HepG2 (cell line): ENCODE measurements at regions not wholly inside any gene's neighbourhood (a gene's known extent, or its start where the extent isn't known, plus 50 kb on each side); places are given as distances from the start of the nearest gene placed in this dataset.

ENCODE experiments used
- CAMTA2 ChIP-seq: sonication (generic); formaldehyde crosslinking; IDR thresholded peaks from 2 replicates; pipeline ENCODE4 v1.4.0; 2020; ENCODE audit warnings: mild to moderate bottlenecking, missing genetic modification reagents, borderline replicate concordance
- FOXK2 ChIP-seq: fragments of 450-650 bp; IDR thresholded peaks from 2 replicates; pipeline ENCODE4 v1.6.1; 2016
- NR2C2 ChIP-seq: sonication (generic); formaldehyde crosslinking; IDR thresholded peaks from 2 replicates; pipeline ENCODE4 v1.4.0; 2020; ENCODE audit warnings: missing genetic modification reagents, mild to moderate bottlenecking, moderate library complexity, borderline replicate concordance
- POLR2AphosphoS2 ChIP-seq: IDR thresholded peaks from 2 replicates; pipeline ENCODE4 v1.6.1; 2011; ENCODE audit warnings: low read depth, low read length, improper control_type of control experiment
- TCF7 ChIP-seq: sonication (generic); IDR thresholded peaks from 2 replicates; pipeline ENCODE4 v1.6.1; 2016; ENCODE audit warnings: antibody characterized with exemption, low read depth
- ZBTB7B ChIP-seq: sonication (generic); formaldehyde crosslinking; IDR thresholded peaks from 2 replicates; pipeline ENCODE4 v1.4.0; 2020; ENCODE audit warnings: missing genetic modification reagents
- ZKSCAN5 ChIP-seq: sonication (generic); formaldehyde crosslinking; IDR thresholded peaks from 2 replicates; pipeline ENCODE4 v1.5.1; 2020; ENCODE audit warnings: mild to moderate bottlenecking, missing genetic modification reagents
- ZNF567 ChIP-seq: sonication (generic); formaldehyde crosslinking; IDR thresholded peaks from 2 replicates; pipeline ENCODE4 v1.8.1; 2023; ENCODE audit warnings: mild to moderate bottlenecking, missing genetic modification reagents, borderline replicate concordance
- TF ChIP-seq, protein P1 (sequence below): sonication (generic); formaldehyde crosslinking; IDR thresholded peaks from 2 replicates; pipeline ENCODE4 v1.4.0; 2020; ENCODE audit warnings: missing genetic modification reagents
- TF ChIP-seq, protein P2 (sequence below): IDR thresholded peaks from 2 replicates; pipeline ENCODE4 v1.6.1; 2016
- TF ChIP-seq, protein P3 (sequence below): sonication (generic); formaldehyde crosslinking; IDR thresholded peaks from 2 replicates; pipeline ENCODE4 v1.4.0; 2020; ENCODE audit warnings: missing genetic modification reagents

GRCh38 chr20:12702312-12702711 lies 306.5 kb upstream of the SPTLC3 start:
- no peak for TF ChIP-seq CAMTA2 (CRISPR knock-in tag)
- TF ChIP-seq, protein P1, sequence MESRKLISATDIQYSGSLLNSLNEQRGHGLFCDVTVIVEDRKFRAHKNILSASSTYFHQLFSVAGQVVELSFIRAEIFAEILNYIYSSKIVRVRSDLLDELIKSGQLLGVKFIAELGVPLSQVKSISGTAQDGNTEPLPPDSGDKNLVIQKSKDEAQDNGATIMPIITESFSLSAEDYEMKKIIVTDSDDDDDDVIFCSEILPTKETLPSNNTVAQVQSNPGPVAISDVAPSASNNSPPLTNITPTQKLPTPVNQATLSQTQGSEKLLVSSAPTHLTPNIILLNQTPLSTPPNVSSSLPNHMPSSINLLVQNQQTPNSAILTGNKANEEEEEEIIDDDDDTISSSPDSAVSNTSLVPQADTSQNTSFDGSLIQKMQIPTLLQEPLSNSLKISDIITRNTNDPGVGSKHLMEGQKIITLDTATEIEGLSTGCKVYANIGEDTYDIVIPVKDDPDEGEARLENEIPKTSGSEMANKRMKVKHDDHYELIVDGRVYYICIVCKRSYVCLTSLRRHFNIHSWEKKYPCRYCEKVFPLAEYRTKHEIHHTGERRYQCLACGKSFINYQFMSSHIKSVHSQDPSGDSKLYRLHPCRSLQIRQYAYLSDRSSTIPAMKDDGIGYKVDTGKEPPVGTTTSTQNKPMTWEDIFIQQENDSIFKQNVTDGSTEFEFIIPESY (CRISPR knock-in tag) = no peak
- TF ChIP-seq ZBTB7B = no peak
- TF ChIP-seq, protein P2, sequence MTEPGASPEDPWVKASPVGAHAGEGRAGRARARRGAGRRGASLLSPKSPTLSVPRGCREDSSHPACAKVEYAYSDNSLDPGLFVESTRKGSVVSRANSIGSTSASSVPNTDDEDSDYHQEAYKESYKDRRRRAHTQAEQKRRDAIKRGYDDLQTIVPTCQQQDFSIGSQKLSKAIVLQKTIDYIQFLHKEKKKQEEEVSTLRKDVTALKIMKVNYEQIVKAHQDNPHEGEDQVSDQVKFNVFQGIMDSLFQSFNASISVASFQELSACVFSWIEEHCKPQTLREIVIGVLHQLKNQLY (CRISPR knock-in tag) = no peak
- TF ChIP-seq TCF7 = no peak
- TF ChIP-seq, protein P3, sequence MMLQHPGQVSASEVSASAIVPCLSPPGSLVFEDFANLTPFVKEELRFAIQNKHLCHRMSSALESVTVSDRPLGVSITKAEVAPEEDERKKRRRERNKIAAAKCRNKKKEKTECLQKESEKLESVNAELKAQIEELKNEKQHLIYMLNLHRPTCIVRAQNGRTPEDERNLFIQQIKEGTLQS (CRISPR knock-in tag) = no peak
- TF ChIP-seq ZNF567 (CRISPR knock-in tag) = no peak
- TF ChIP-seq NR2C2 (CRISPR knock-in tag) = no peak
- no peak for TF ChIP-seq ZKSCAN5 (CRISPR knock-in tag)
- TF ChIP-seq POLR2AphosphoS2 = no peak
- no peak for TF ChIP-seq FOXK2
